Breast epithelium (tissue), 3 donors: ENCODE measurements at regions not wholly inside any gene's neighbourhood (a gene's known extent, or its start where the extent isn't known, plus 50 kb on each side); places are given as distances from the start of the nearest gene placed in this dataset.
"Not testable (repeated sequence)": the region's sequence is repeated elsewhere in the genome, so short reads cannot be mapped to it uniquely, and the experiment has no call there.

Experiments used
- CTCF ChIP-seq, 3 donors: fragments of 450-650 bp; IDR thresholded peaks; one replicate each; pipeline ENCODE4 v1.5.1; 2016 to 2017; ENCODE audit warnings: antibody characterized with exemption in 3 of 3, mild to moderate bottlenecking in 3 of 3, moderate library complexity in 3 of 3
- POLR2A ChIP-seq: fragments of 450-650 bp; IDR thresholded peaks from one replicate; pipeline ENCODE4 v1.6.1; 2016; ENCODE audit warnings: antibody characterized with exemption, mild to moderate bottlenecking, moderate library complexity
- POLR2AphosphoS5 ChIP-seq, 3 donors: sonication (generic); formaldehyde crosslinking; IDR thresholded peaks; one replicate each; pipeline ENCODE4 v1.6.1; 2017; ENCODE audit warnings: antibody characterized with exemption in 3 of 3

GRCh38 chr3:94412936-94413335, 350.1 kb downstream of the NSUN3 start:
- not testable (repeated sequence) for TF ChIP-seq CTCF (IDR thresholded peaks at IDR 0.05); POLR2AphosphoS5 (IDR thresholded peaks at IDR 0.05); POLR2A
